OCI-LY1 (cell line): ENCODE measurements at regions not wholly inside any gene's neighbourhood (a gene's known extent, or its start where the extent isn't known, plus 50 kb on each side); places are given as distances from the start of the nearest gene placed in this dataset.
"Not testable (repeated sequence)": the region's sequence is repeated elsewhere in the genome, so short reads cannot be mapped to it uniquely, and the experiment has no call there.

Experiments
- H2AFZ ChIP-seq: fragments of 200-600 bp; sonication (generic), shearing (Covaris generic); 2 replicates; pipeline ENCODE4 v1.6.0; 2014; ENCODE audit warnings: antibody characterized with exemption, mild to moderate bottlenecking, low read length
- H3F3A ChIP-seq: fragments of 200-600 bp; sonication (generic), shearing (Covaris generic); 2 replicates; pipeline ENCODE4 v1.6.0; 2014; ENCODE audit warnings: mild to moderate bottlenecking, antibody characterized with exemption, low read length, moderate library complexity; ENCODE audit not compliant: insufficient read depth
- H3K27ac ChIP-seq: fragments of 200-600 bp; sonication (generic); 2 replicates; pipeline ENCODE4 v1.5.1; 2014; ENCODE audit warnings: low read length, mixed run types, mild to moderate bottlenecking, low read depth; ENCODE audit not compliant: poor library complexity, severe bottlenecking
- H3K27me3 ChIP-seq: fragments of 200-600 bp; sonication (generic); 2 replicates; pipeline ENCODE4 v1.6.0; 2014; ENCODE audit warnings: antibody characterized with exemption, mild to moderate bottlenecking, low read length, moderate library complexity; ENCODE audit not compliant: insufficient read depth
- H3K36me3 ChIP-seq: fragments of 200-600 bp; sonication (generic); 2 replicates; pipeline ENCODE4 v1.6.1; 2014; ENCODE audit warnings: mild to moderate bottlenecking, antibody characterized with exemption, low read length, moderate library complexity, mixed read lengths; ENCODE audit not compliant: insufficient read depth
- H3K4me1 ChIP-seq: fragments of 200-600 bp; sonication (generic); 2 replicates; pipeline ENCODE4 v1.5.1; 2014; ENCODE audit warnings: mild to moderate bottlenecking, low read length, moderate library complexity; ENCODE audit not compliant: insufficient read depth, severe bottlenecking
- H3K4me2 ChIP-seq: fragments of 200-600 bp; sonication (generic), shearing (Covaris generic); 2 replicates; pipeline ENCODE4 v1.6.1; 2014; ENCODE audit warnings: low read length
- H3K4me3 ChIP-seq: fragments of 200-600 bp; sonication (generic); 2 replicates; pipeline ENCODE4 v1.5.1; 2014; ENCODE audit warnings: low read length, low read depth, mild to moderate bottlenecking, mixed read lengths; ENCODE audit not compliant: poor library complexity, severe bottlenecking
- H3K79me2 ChIP-seq: fragments of 200-600 bp; shearing (Covaris generic); 2 replicates; pipeline ENCODE4 v1.6.1; 2016; ENCODE audit warnings: mixed run types, low read length, mixed read lengths; ENCODE audit not compliant: insufficient read depth
- H3K9ac ChIP-seq: fragments of 200-600 bp; sonication (generic), shearing (Covaris generic); 2 replicates; pipeline ENCODE4 v1.6.1; 2014; ENCODE audit warnings: mild to moderate bottlenecking, low read length, mixed read lengths
- H3K9me2 ChIP-seq: fragments of 200-600 bp; sonication (generic), shearing (Covaris generic); 2 replicates; pipeline ENCODE4 v1.6.1; 2014; ENCODE audit warnings: low read depth, mild to moderate bottlenecking, low read length, mixed read lengths
- H3K9me3 ChIP-seq: fragments of 200-600 bp; shearing (Covaris generic); 2 replicates; pipeline ENCODE4 v1.6.1; 2014; ENCODE audit warnings: low read length, mixed read lengths
- H4K20me1 ChIP-seq: fragments of 200-600 bp; sonication (generic), shearing (Covaris generic); 2 replicates; pipeline ENCODE4 v1.6.0; 2016; ENCODE audit warnings: mild to moderate bottlenecking, low read length; ENCODE audit not compliant: insufficient read depth
- EZH2 ChIP-seq: fragments of 200-600 bp; sonication (generic), shearing (Covaris generic); IDR thresholded peaks from 2 replicates; pipeline ENCODE4 v1.8.0; 2017; ENCODE audit warnings: borderline replicate concordance, mixed run types, mild to moderate bottlenecking, antibody characterized with exemption, low read length, moderate library complexity, mixed read lengths
- TF ChIP-seq, protein P1 (sequence below): fragments of 200-600 bp; sonication (generic), shearing (Covaris generic); IDR thresholded peaks from 2 replicates; pipeline ENCODE4 v1.5.1; 2017; ENCODE audit warnings: mild to moderate bottlenecking, antibody characterized with exemption, low read length, moderate library complexity, mixed read lengths

DNA sequence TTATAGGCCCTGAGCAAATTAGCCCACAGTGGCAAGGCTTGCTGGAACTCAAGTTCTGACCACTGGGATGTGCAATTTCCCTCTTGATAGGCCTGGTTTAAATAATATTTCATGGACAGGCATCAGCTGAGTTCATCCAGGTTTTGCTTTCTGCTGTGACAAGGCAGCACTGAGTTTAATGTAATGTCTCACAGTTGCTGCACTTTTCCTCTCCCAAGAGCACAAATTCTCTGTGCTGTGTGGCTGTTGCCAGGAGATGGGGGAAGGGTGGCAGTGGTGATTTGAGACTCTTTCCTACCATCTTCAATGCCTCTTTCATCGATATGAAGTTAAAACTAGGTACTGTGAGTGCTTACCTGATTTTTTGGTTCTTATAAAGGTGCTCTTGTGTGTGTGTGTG is 272.8 kb upstream of the STXBP6 start:
- Histone ChIP-seq H3K4me1 (no peaks in the 10 kb centered on the region), H3K27me3 (no peaks in the 10 kb centered on the region), H3K36me3 (no peaks in the 10 kb centered on the region), H2AFZ (no peak overlapping the region), H3K79me2 (no peaks in the 10 kb centered on the region), H3F3A (no peaks in the 10 kb centered on the region), H3K9me3 (no peaks in the 10 kb centered on the region), H3K27ac (no peak overlapping the region), H3K9ac (no peak overlapping the region), H3K4me2 (no peak overlapping the region), H3K9me2 (no peaks in the 10 kb centered on the region), H3K4me3 (no peak overlapping the region), H4K20me1 (no peaks in the 10 kb centered on the region)
- TF ChIP-seq, protein P1, sequence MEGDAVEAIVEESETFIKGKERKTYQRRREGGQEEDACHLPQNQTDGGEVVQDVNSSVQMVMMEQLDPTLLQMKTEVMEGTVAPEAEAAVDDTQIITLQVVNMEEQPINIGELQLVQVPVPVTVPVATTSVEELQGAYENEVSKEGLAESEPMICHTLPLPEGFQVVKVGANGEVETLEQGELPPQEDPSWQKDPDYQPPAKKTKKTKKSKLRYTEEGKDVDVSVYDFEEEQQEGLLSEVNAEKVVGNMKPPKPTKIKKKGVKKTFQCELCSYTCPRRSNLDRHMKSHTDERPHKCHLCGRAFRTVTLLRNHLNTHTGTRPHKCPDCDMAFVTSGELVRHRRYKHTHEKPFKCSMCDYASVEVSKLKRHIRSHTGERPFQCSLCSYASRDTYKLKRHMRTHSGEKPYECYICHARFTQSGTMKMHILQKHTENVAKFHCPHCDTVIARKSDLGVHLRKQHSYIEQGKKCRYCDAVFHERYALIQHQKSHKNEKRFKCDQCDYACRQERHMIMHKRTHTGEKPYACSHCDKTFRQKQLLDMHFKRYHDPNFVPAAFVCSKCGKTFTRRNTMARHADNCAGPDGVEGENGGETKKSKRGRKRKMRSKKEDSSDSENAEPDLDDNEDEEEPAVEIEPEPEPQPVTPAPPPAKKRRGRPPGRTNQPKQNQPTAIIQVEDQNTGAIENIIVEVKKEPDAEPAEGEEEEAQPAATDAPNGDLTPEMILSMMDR, result no peak
- no peak for TF ChIP-seq EZH2

DNA sequence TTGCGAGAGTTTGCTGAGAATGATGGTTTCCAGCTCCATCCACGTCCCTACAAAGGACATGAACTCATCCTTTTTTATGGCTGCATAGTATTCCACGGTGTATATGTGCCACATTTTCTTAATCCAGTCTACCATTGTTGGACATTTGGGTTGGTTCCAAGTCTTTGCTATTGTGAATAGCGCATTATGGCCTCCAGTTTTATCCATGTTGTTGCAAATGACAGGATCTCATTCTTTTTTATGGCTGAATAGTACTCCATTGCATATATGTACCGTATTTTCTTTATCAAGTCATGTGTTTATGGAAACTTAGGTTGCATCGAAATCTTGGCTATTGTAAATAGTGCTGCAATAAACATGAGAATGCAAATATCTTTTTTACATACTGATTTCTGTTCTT is 266.1 kb upstream of the STXBP6 start:
- not testable (repeated sequence) for H3K4me1 ChIP-seq, H3F3A ChIP-seq, H3K27ac ChIP-seq, H3K9me3 ChIP-seq, H3K4me2 ChIP-seq, H3K4me3 ChIP-seq, H3K36me3 ChIP-seq, H3K79me2 ChIP-seq, H3K9me2 ChIP-seq, H2AFZ ChIP-seq, H4K20me1 ChIP-seq, H3K27me3 ChIP-seq, H3K9ac ChIP-seq

DNA sequence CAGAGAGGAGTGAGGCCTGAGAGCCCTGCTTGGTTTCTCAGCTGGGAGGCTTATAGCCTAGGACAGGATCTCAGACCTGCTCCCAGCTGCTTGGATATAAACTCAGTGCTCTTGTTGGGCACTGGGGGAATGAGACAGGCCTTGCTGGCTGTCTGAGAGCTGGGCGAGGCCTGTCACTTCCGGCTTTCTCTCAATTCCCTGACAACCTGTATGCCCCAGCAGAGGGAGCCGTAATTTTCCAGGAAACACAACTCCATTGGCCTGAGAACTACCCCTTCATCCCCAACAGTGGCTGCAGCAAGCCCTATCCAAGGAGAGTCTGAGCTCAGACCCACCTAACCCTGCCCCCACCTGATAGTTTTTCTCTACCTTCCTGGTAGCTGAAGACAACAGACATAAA is 258.3 kb upstream of the STXBP6 start:
- no peak overlapping the region for H2AFZ ChIP-seq
- TF ChIP-seq, protein P1, result no peak
- no peak for TF ChIP-seq EZH2
- no peaks in the 10 kb centered on the region for H3K36me3 ChIP-seq
- no peak overlapping the region for H3K4me3 ChIP-seq
- H3K4me1 ChIP-seq, result no peaks in the 10 kb centered on the region
- no peak overlapping the region for H3K4me2 ChIP-seq
- H4K20me1 ChIP-seq, result no peaks in the 10 kb centered on the region
- H3K79me2 ChIP-seq, result no peaks in the 10 kb centered on the region
- H3K9me3 ChIP-seq, result no peaks in the 10 kb centered on the region
- no peaks in the 10 kb centered on the region for H3K9me2 ChIP-seq
- H3F3A ChIP-seq, result no peaks in the 10 kb centered on the region
- H3K27me3 ChIP-seq, result no peaks in the 10 kb centered on the region
- H3K27ac ChIP-seq, result no peak overlapping the region
- no peak overlapping the region for H3K9ac ChIP-seq

DNA sequence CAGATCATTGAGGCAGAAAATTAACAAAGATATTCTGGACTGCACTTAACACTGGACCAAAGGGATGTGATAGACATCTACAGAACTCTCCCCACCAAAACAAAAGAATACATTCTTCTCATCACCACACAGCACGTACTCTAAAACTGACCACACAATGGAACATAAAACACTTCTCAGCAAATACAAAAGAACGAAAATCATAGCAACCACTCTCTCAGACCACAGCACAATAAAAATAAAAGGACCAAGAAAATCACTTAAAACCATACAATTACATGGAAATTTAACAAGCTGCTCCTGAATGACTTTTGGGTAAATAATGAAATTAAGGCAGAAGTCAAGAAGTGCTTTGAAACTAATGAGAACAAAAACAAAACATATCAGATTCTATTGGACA is 254.0 kb upstream of the STXBP6 start:
- Histone ChIP-seq H3K4me1 (no peaks in the 10 kb centered on the region), H3K27me3 (no peaks in the 10 kb centered on the region), H3K36me3 (no peaks in the 10 kb centered on the region), H3K9me3 (no peaks in the 10 kb centered on the region), H3K4me2 (no peak overlapping the region), H2AFZ (no peak overlapping the region), H3K27ac (no peak overlapping the region), H3F3A (no peaks in the 10 kb centered on the region), H3K9me2 (no peaks in the 10 kb centered on the region), H3K9ac (no peak overlapping the region), H3K79me2 (no peaks in the 10 kb centered on the region), H4K20me1 (no peaks in the 10 kb centered on the region), H3K4me3 (no peak overlapping the region)
- TF ChIP-seq EZH2, result no peak
- TF ChIP-seq, protein P1, result no peak
